Stimulated activated naive CD8-positive, alpha-beta T cell treated with anti-CD3 and anti-CD28 coated beads, Interleukin-15, amount 100 ng/mL, for 72 hours (primary cell): ENCODE measurements at regions not wholly inside any gene's neighbourhood (a gene's known extent, or its start where the extent isn't known, plus 50 kb on each side); places are given as distances from the start of the nearest gene placed in this dataset.

ENCODE experiments used
- ATAC-seq: fragments of 150-1000 bp; cut with Tn5 transposase; 2 replicates; pipeline ENCODE4 v1.10.0; 2021; ENCODE audit warnings: mild to moderate bottlenecking, moderate library complexity
- DNase-seq, 2 donors: peaks; one replicate each; pipeline ENCODE4 v3.0.0; 2021 to 2022
- H3K27ac Mint-ChIP-seq, 2 donors: one replicate each; pipeline ENCODE4 v1.8.0; 2022; ENCODE audit warnings: mild to moderate bottlenecking in 2 of 2, mixed read lengths in 2 of 2, moderate library complexity in 2 of 2
- H3K27me3 Mint-ChIP-seq: one replicate; pipeline ENCODE4 v1.8.0; 2022; ENCODE audit warnings: mixed read lengths
- H3K4me1 Mint-ChIP-seq: one replicate; pipeline ENCODE4 v1.8.0; 2022; ENCODE audit warnings: mild to moderate bottlenecking, mixed read lengths
- H3K4me3 Mint-ChIP-seq, 2 donors: one replicate each; pipeline ENCODE4 v1.8.0; 2022; ENCODE audit warnings: mild to moderate bottlenecking in 2 of 2, mixed read lengths in 2 of 2, moderate library complexity in 1 of 2
- H3K9me3 Mint-ChIP-seq, 2 donors: one replicate each; pipeline ENCODE4 v1.8.0; 2022; ENCODE audit warnings: mixed read lengths in 2 of 2

DNA sequence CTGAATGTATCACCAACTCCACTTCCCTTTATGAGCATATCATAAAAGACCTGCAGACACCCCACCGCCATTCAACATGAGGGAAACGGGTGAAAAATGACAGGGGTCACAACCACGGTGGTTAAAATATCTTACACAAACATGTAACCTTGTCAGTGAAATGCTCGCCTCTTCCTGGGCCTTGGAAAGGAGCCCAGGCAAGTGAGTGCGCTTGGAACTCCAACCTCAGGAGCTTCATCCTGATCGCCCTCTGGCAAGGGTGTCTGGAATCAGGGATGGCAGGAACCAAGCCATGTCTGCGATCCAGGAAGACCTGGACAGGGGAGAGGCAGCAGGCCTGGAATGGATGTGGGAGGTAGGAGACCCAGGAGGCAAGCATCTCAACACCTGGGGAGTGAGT lies 282.7 kb downstream of the GAS1 start:
- Mint-ChIP-seq H3K9me3 (peaks cover 0 to 7% of the 10 kb centered on the region in 2 donors), H3K27me3 (peaks cover 8% of the 10 kb centered on the region), H3K27ac (no peak overlapping the region), H3K4me1 (peaks cover 18% of the 10 kb centered on the region), H3K4me3 (no peak overlapping the region)
- DNase-seq (no peak), ATAC-seq (no peak)

GRCh38 chr9:86663905-86664304 lies 283.4 kb downstream of the GAS1 start:
- peaks cover 20% of the 10 kb centered on the region for H3K4me1 Mint-ChIP-seq
- ATAC-seq (no peak), DNase-seq (no peak)
- peaks cover 9% of the 10 kb centered on the region for H3K27me3 Mint-ChIP-seq
- no peak overlapping the region for H3K4me3 Mint-ChIP-seq
- no peak overlapping the region for H3K27ac Mint-ChIP-seq
- H3K9me3 Mint-ChIP-seq: peaks cover 0 to 7% of the 10 kb centered on the region in 2 donors

DNA sequence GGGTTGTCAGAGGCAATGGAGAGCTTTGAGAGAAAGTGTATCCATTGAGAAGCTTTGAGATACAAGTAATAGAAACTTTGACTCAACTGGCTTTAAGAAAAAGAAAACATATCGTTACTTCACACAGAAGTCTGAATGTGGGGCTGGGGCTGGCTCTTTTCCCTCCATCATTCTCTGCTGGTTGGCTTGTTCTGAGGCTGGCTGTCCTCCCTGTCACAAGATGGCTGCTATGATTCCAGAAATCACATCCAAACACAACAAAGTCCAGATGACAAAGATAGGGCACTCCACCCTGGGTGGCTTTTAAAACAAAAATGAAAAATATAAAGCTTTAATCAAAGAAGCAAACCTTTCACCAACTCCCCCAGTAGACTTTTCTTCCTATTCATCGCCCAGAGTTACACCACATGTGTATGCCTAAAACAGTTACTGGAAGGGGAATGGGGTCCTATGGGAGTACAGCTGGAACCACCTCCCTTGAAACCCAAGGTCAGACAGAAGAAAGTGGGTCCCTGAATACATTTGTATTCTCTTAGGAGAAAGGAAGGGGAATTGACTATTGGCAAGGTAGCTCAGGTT lies 284.3 kb downstream of the GAS1 start:
- no peak overlapping the region for H3K4me3 Mint-ChIP-seq
- H3K9me3 Mint-ChIP-seq: peaks cover 0 to 7% of the 10 kb centered on the region in 2 donors
- peak overlapping the region in 1 of 2 donors; percentile 56 for H3K27ac Mint-ChIP-seq
- peaks cover 20% of the 10 kb centered on the region for H3K4me1 Mint-ChIP-seq
- H3K27me3 Mint-ChIP-seq: peaks cover 9% of the 10 kb centered on the region
- ATAC-seq: no peak
- no peak for DNase-seq

DNA sequence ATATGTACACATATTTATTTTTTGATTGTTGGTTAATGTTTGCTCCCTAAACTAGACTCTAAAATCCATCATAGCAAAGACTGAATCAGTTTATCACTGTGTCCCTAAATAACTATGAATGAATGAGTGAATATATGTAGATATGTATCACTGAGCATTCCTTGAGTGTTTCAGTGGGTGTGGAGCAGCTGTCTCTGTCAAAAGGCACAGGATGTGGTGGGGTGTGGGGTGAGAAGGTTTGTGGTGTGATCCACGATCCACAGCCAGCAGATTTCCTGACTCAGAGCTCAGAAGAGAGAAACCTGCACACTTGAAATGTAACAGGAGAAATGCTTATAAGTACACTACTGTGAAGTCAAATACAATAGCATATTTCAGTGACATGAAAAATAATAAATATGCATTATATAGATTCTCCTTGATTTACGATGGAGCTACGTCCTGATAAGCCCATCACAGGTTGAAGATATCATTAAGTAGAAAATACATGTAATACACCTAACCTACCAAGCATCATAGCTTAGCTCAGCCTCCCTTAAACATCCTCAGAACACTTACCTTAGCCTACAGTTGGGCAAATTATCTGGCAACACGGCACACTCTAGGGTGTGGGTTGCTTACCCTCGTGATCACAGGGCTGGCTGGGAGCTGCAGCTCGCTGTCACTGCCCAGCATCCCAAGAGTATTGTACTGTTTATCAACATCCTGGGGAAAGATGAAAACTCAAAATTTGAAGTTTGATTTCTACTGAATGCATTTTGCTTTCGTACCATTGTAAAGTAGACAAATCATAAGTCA lies 287.0 kb downstream of the GAS1 start:
- no peak overlapping the region for H3K4me3 Mint-ChIP-seq
- ATAC-seq: peak; percentile 66

GRCh38 chr9:86659413-86660046 lies 287.8 kb downstream of the GAS1 start:
- no peak overlapping the region for H3K4me3 Mint-ChIP-seq
- peak; percentile 59 for ATAC-seq
- peaks cover 9% of the 10 kb centered on the region for H3K27me3 Mint-ChIP-seq
- peaks cover 0 to 6% of the 10 kb centered on the region in 2 donors for H3K9me3 Mint-ChIP-seq
- H3K4me1 Mint-ChIP-seq: peaks cover 14% of the 10 kb centered on the region
- DNase-seq: no peak
- no peak overlapping the region for H3K27ac Mint-ChIP-seq

More for the DNA sequence above, 287.0 kb downstream of the GAS1 start:
- DNase-seq: peak in 1 of 2 donors; percentile 14
- peaks cover 9% of the 10 kb centered on the region for H3K27me3 Mint-ChIP-seq
- H3K27ac Mint-ChIP-seq: no peak overlapping the region
- H3K9me3 Mint-ChIP-seq: no peaks in the 10 kb centered on the region
- peaks cover 14% of the 10 kb centered on the region for H3K4me1 Mint-ChIP-seq

- no peak overlapping the region for H3K4me3 Mint-ChIP-seq
- peaks cover 8% of the 10 kb centered on the region for H3K4me1 Mint-ChIP-seq
- H3K9me3 Mint-ChIP-seq: peaks cover 6 to 10% of the 10 kb centered on the region in 2 donors
- H3K27ac Mint-ChIP-seq: no peak overlapping the region
- DNase-seq (no peak), ATAC-seq (no peak)
- H3K27me3 Mint-ChIP-seq: peaks cover 6% of the 10 kb centered on the region
Measured at GRCh38 chr9:86655147-86655546, 292.2 kb downstream of the GAS1 start.

- H3K4me1 Mint-ChIP-seq: no peaks in the 10 kb centered on the region
- DNase-seq (no peak), ATAC-seq (no peak)
- H3K27ac Mint-ChIP-seq: no peak overlapping the region
- no peak overlapping the region for H3K4me3 Mint-ChIP-seq
- peaks cover 6 to 10% of the 10 kb centered on the region in 2 donors for H3K9me3 Mint-ChIP-seq
- no peaks in the 10 kb centered on the region for H3K27me3 Mint-ChIP-seq
Measured at GRCh38 chr9:86653466-86653865, 293.8 kb downstream of the GAS1 start.

DNA sequence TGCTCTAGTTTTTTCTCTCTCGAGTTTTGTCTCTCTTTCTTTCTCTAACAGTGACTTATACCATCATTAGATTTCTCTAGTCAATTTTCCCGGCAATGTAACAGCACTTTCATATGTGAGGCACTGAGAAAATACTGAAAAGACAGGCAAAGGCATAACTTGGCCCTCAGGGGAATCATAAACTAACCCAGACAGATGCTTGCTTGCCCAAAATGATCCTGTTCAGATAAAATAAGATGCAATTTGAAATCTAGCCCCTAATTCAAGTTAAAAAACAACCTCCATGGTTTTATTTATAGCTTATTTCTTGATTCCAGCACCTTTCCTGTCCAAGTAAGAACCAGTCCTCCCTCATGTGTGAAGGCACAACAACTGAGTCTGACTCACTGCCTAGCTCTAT lies 294.6 kb downstream of the GAS1 start:
- Mint-ChIP-seq H3K27me3 (no peaks in the 10 kb centered on the region), H3K9me3 (peaks cover 6 to 10% of the 10 kb centered on the region in 2 donors), H3K4me3 (no peak overlapping the region)

GRCh38 chr9:86649913-86650312 lies 295.7 kb upstream of the TUT7 start:
- peaks cover 6 to 8% of the 10 kb centered on the region in 2 donors for H3K9me3 Mint-ChIP-seq
- H3K27me3 Mint-ChIP-seq: no peaks in the 10 kb centered on the region
- no peaks in the 10 kb centered on the region for H3K4me1 Mint-ChIP-seq
- ATAC-seq: no peak
- no peak overlapping the region for H3K27ac Mint-ChIP-seq
- DNase-seq: no peak
- no peak overlapping the region for H3K4me3 Mint-ChIP-seq

More for the DNA sequence above, 294.6 kb downstream of the GAS1 start:
- DNase-seq: no peak
- ATAC-seq: no peak
- no peaks in the 10 kb centered on the region for H3K4me1 Mint-ChIP-seq
- H3K27ac Mint-ChIP-seq: no peak overlapping the region

GRCh38 chr9:86648828-86649170 lies 294.6 kb upstream of the TUT7 start:
- ATAC-seq (no peak), DNase-seq (no peak)
- no peak overlapping the region for H3K27ac Mint-ChIP-seq
- no peak overlapping the region for H3K4me3 Mint-ChIP-seq
- no peaks in the 10 kb centered on the region for H3K27me3 Mint-ChIP-seq
- no peaks in the 10 kb centered on the region for H3K4me1 Mint-ChIP-seq
- H3K9me3 Mint-ChIP-seq: peaks cover 4 to 6% of the 10 kb centered on the region in 2 donors

GRCh38 chr9:86648156-86648827 lies 294.1 kb upstream of the TUT7 start:
- H3K9me3 Mint-ChIP-seq: peaks cover 2 to 4% of the 10 kb centered on the region in 2 donors
- no peaks in the 10 kb centered on the region for H3K27me3 Mint-ChIP-seq
- no peaks in the 10 kb centered on the region for H3K4me1 Mint-ChIP-seq
- ATAC-seq (no peak), DNase-seq (no peak)
- no peak overlapping the region for H3K4me3 Mint-ChIP-seq
- no peak overlapping the region for H3K27ac Mint-ChIP-seq

- Mint-ChIP-seq H3K27me3 (no peaks in the 10 kb centered on the region), H3K4me1 (no peaks in the 10 kb centered on the region), H3K27ac (no peak overlapping the region), H3K9me3 (no peaks in the 10 kb centered on the region), H3K4me3 (no peak overlapping the region)
- ATAC-seq: no peak
- no peak for DNase-seq
Measured at GRCh38 chr9:86645303-86645702, 291.1 kb upstream of the TUT7 start.

- ATAC-seq: no peak
- DNase-seq: no peak
- no peak overlapping the region for H3K4me3 Mint-ChIP-seq
- no peaks in the 10 kb centered on the region for H3K9me3 Mint-ChIP-seq
- H3K27ac Mint-ChIP-seq: no peak overlapping the region
- no peaks in the 10 kb centered on the region for H3K4me1 Mint-ChIP-seq
- H3K27me3 Mint-ChIP-seq: no peaks in the 10 kb centered on the region
Measured at GRCh38 chr9:86644675-86645034, 290.4 kb upstream of the TUT7 start.

DNA sequence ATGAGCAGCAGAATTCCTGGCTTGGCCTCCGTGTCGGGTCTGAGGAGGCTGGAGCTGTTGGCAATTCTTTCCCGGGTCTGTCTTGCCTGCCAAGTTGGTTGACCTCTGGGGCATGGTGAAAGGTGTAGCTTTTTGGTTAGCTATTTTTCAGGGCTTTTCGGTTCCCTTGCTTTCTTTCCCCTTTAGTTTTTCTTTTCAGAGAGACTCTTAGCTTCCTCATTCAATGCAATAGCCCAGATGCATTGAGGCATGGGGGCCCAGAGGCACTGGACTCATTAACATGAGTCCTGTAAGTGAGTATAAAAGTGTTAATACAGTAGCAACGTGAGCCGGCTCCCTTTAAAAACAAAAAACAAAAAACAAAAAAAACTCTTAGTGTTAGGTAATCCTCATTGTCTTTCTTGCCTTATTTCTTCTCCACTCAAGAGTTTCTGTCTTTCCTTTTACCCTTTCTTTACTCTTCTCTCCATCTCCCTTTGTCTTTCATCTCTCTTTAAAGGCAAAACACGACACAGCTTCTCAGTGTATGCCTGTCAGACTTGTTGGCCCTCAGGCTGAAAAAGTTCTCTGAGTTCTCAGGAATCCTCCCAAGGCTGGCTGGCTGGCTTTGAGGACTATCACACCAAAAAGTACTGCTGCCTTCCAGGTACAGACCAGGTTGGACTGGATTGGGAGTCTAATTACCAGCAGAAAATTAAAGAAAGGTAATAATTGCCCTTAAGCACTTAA lies 289.9 kb upstream of the TUT7 start:
- Mint-ChIP-seq H3K27ac (no peak overlapping the region), H3K4me3 (no peak overlapping the region)
- DNase-seq: no peak

GRCh38 chr9:86642721-86643120 lies 288.5 kb upstream of the TUT7 start:
- Mint-ChIP-seq H3K4me3 (no peak overlapping the region), H3K27me3 (peaks cover 2% of the 10 kb centered on the region), H3K27ac (no peak overlapping the region), H3K9me3 (no peaks in the 10 kb centered on the region), H3K4me1 (no peaks in the 10 kb centered on the region)
- no peak for ATAC-seq
- DNase-seq: no peak

More for the DNA sequence above, 289.9 kb upstream of the TUT7 start:
- no peaks in the 10 kb centered on the region for H3K27me3 Mint-ChIP-seq
- no peaks in the 10 kb centered on the region for H3K4me1 Mint-ChIP-seq
- no peak for ATAC-seq
- H3K9me3 Mint-ChIP-seq: no peaks in the 10 kb centered on the region
